Upper lobe of left lung (tissue), 4 donors: ENCODE measurements at regions not wholly inside any gene's neighbourhood (a gene's known extent, or its start where the extent isn't known, plus 50 kb on each side); places are given as distances from the start of the nearest gene placed in this dataset.

Source experiments
- CTCF ChIP-seq, 6 experiments: fragments of 450-650 bp in 4 of 6; fragments of 200-600 bp in 2 of 6; sonication (generic) in 2 of 6; IDR thresholded peaks; one replicate each; pipeline ENCODE4 v1.5.1; 2016 to 2019; ENCODE audit warnings: antibody characterized with exemption in 6 of 6
- EP300 ChIP-seq, 4 donors: sonication (generic); formaldehyde crosslinking; IDR thresholded peaks; one replicate each; pipeline ENCODE4 v1.5.1; 2017; ENCODE audit warnings: antibody characterized with exemption in 4 of 4, control low read depth in 2 of 4
- POLR2A ChIP-seq, 4 donors: fragments of 450-650 bp; IDR thresholded peaks; one replicate each; pipeline ENCODE4 v1.5.1; 2016 to 2017; ENCODE audit warnings: antibody characterized with exemption in 4 of 4, mild to moderate bottlenecking in 2 of 4
- POLR2AphosphoS5 ChIP-seq, 2 donors: sonication (generic); formaldehyde crosslinking; IDR thresholded peaks; one replicate each; pipeline ENCODE4 v1.5.1; 2017; ENCODE audit warnings: antibody characterized with exemption in 2 of 2

- TF ChIP-seq CTCF (IDR thresholded peaks at IDR 0.05) (no peak), POLR2A (IDR thresholded peaks at IDR 0.05) (no peak), POLR2AphosphoS5 (IDR thresholded peaks at IDR 0.05) (no peak), EP300 (IDR thresholded peaks at IDR 0.05) (no peak)
Measured at GRCh38 chr6:78528926-78529325, 338.4 kb upstream of the IRAK1BP1 start.
